HCT116 (cell line): ENCODE measurements at regions not wholly inside any gene's neighbourhood (a gene's known extent, or its start where the extent isn't known, plus 50 kb on each side); places are given as distances from the start of the nearest gene placed in this dataset.

ENCODE experiments used
- CTCF ChIP-seq, 3 experiments: fragments of 200-600 bp in 1 of 3; sonication (generic) in 1 of 3; IDR thresholded peaks in 2 of 3; conservative IDR thresholded peaks in 1 of 3; 2 replicates each; pipeline ENCODE4 v1.5.1; 2012 to 2017; ENCODE audit warnings: low read depth in 2 of 3, low read length in 2 of 3, antibody characterized with exemption in 1 of 3, borderline replicate concordance in 1 of 3, control low read depth in 1 of 3, mild to moderate bottlenecking in 1 of 3, mixed read lengths in 1 of 3, mixed run types in 1 of 3, moderate library complexity in 1 of 3; ENCODE audit not compliant: insufficient read depth in 1 of 3
- EGR1 ChIP-seq: IDR thresholded peaks from 2 replicates; pipeline ENCODE4 v1.6.1; 2012; ENCODE audit warnings: low read depth
- ELF1 ChIP-seq: IDR thresholded peaks from 2 replicates; pipeline ENCODE4 v1.6.1; 2012; ENCODE audit warnings: low read depth, borderline replicate concordance
- EZH2 ChIP-seq: fragments of 200-600 bp; sonication (generic); IDR thresholded peaks from 2 replicates; pipeline ENCODE4 v1.6.1; 2017; ENCODE audit warnings: antibody characterized with exemption, mixed run types
- POLR2A ChIP-seq: IDR thresholded peaks from 2 replicates; pipeline ENCODE4 v1.7.0; 2011; ENCODE audit warnings: borderline replicate concordance; ENCODE audit not compliant: insufficient read depth, insufficient read length; ENCODE audit errors: extremely low read depth
- POLR2AphosphoS5 ChIP-seq: IDR thresholded peaks from 2 replicates; pipeline ENCODE4 v1.6.1; 2011; ENCODE audit warnings: mild to moderate bottlenecking, low read depth, low read length, moderate library complexity
- REST ChIP-seq: IDR thresholded peaks from 2 replicates; pipeline ENCODE4 v1.6.1; 2012; ENCODE audit warnings: low read depth
- SP1 ChIP-seq: IDR thresholded peaks from 2 replicates; pipeline ENCODE4 v1.6.1; 2012; ENCODE audit warnings: low read depth
- SRF ChIP-seq: IDR thresholded peaks from 2 replicates; pipeline ENCODE4 v1.6.1; 2012; ENCODE audit warnings: low read depth
- TCF7L2 ChIP-seq: IDR thresholded peaks from 2 replicates; pipeline ENCODE4 v1.7.0; 2011; ENCODE audit warnings: borderline replicate concordance, inconsistent platforms; ENCODE audit not compliant: insufficient read depth, insufficient read length; ENCODE audit errors: extremely low read depth
- ZBTB33 ChIP-seq: IDR thresholded peaks from 2 replicates; pipeline ENCODE4 v1.6.1; 2011; ENCODE audit warnings: mild to moderate bottlenecking, low read length, moderate library complexity; ENCODE audit not compliant: insufficient replicate concordance; ENCODE audit errors: extremely low read depth
- ZNF274 ChIP-seq: fragments of 200-500 bp; sonication (Bioruptor generic); IDR thresholded peaks from 2 replicates; pipeline ENCODE4 v1.6.1; 2014; ENCODE audit warnings: mild to moderate bottlenecking, low read depth, low read length, inconsistent platforms

- TF ChIP-seq SP1 (no peak), CTCF (IDR thresholded peaks at IDR 0.05 in 2 of 3, conservative IDR thresholded peaks at IDR 0.05 in 1 of 3; ENCODE audit: borderline replicate concordance in 1 of 3, insufficient read depth in 1 of 3, low read depth in 2 of 3, low read length in 2 of 3) (no peak), ZBTB33 (no peak), ZNF274 (no peak), POLR2A (no peak), POLR2AphosphoS5 (no peak), SRF (no peak), TCF7L2 (no peak), EZH2 (no peak), REST (no peak), EGR1 (no peak), ELF1 (no peak)
These were observed 80.5 kb upstream of the GLIS3 start for GRCh38 chr9:4380406-4380805.
